Neuronal stem cell (in vitro differentiated cells): ENCODE measurements at regions not wholly inside any gene's neighbourhood (a gene's known extent, or its start where the extent isn't known, plus 50 kb on each side); places are given as distances from the start of the nearest gene placed in this dataset.

ENCODE experiments used
- DNase-seq: peaks from one replicate; pipeline ENCODE4 v3.0.0-alpha.2; 2013; ENCODE audit warnings: low spot score
- H2AFZ ChIP-seq: one replicate; pipeline ENCODE4 v1.6.1; 2013; ENCODE audit warnings: mild to moderate bottlenecking, low read length, inconsistent platforms
- H2AK5ac ChIP-seq: 2 replicates; pipeline ENCODE4 v1.6.1; 2013; ENCODE audit warnings: low read depth, mild to moderate bottlenecking, inconsistent platforms, low read length, moderate library complexity, mixed read lengths
- H2BK120ac ChIP-seq: 2 replicates; pipeline ENCODE4 v1.6.1; 2013; ENCODE audit warnings: low read depth, mild to moderate bottlenecking, inconsistent platforms, low read length, moderate library complexity, mixed read lengths
- H2BK12ac ChIP-seq: one replicate; pipeline ENCODE4 v1.6.1; 2013; ENCODE audit warnings: low read length, inconsistent platforms
- H2BK15ac ChIP-seq: 2 replicates; pipeline ENCODE4 v1.6.1; 2013; ENCODE audit warnings: mild to moderate bottlenecking, low read length, inconsistent platforms, mixed read lengths
- H2BK5ac ChIP-seq: one replicate; pipeline ENCODE4 v1.6.1; 2013; ENCODE audit warnings: inconsistent platforms, mild to moderate bottlenecking, low read length, moderate library complexity
- H3K14ac ChIP-seq: one replicate; pipeline ENCODE4 v1.6.1; 2013; ENCODE audit warnings: low read length, inconsistent platforms
- H3K18ac ChIP-seq: 2 replicates; pipeline ENCODE4 v1.6.1; 2013; ENCODE audit warnings: low read length, inconsistent platforms
- H3K23ac ChIP-seq: 2 replicates; pipeline ENCODE4 v1.6.1; 2013; ENCODE audit warnings: low read depth, mild to moderate bottlenecking, mixed read lengths, low read length, inconsistent platforms; ENCODE audit not compliant: poor library complexity
- H3K27ac ChIP-seq: replicated peaks from 3 replicates; pipeline ENCODE4 v1.5.1; 2013; ENCODE audit warnings: low read length, inconsistent platforms
- H3K27me3 ChIP-seq, 3 experiments: 2 replicates each; pipeline ENCODE4 v1.6.1; 2013; ENCODE audit warnings: low read length in 3 of 3, mild to moderate bottlenecking in 2 of 3, inconsistent platforms in 1 of 3, low read depth in 1 of 3, mixed read lengths in 1 of 3, moderate library complexity in 1 of 3; ENCODE audit not compliant: control insufficient read depth in 3 of 3, insufficient read depth in 3 of 3
- H3K36me3 ChIP-seq, 2 donors: replicated peaks in 1 of 2; 2 replicates each; pipeline ENCODE4 v1.6.1; 2013; ENCODE audit warnings: low read length in 2 of 2; ENCODE audit not compliant: control insufficient read depth in 2 of 2, insufficient read depth in 2 of 2
- H3K4ac ChIP-seq: 2 replicates; pipeline ENCODE4 v1.6.1; 2013; ENCODE audit warnings: inconsistent platforms, mild to moderate bottlenecking, low read length, moderate library complexity
- H3K4me1 ChIP-seq, 2 donors: 1 replicate in 1 of 2; 2 replicates in 1 of 2; pipeline ENCODE4 v1.6.1; 2013; ENCODE audit warnings: low read length in 2 of 2, low read depth in 1 of 2; ENCODE audit not compliant: control insufficient read depth in 2 of 2, insufficient read depth in 1 of 2
- H3K4me2 ChIP-seq: one replicate; pipeline ENCODE4 v1.6.1; 2013; ENCODE audit warnings: mild to moderate bottlenecking, low read length, inconsistent platforms; ENCODE audit not compliant: insufficient read depth, poor library complexity, severe bottlenecking
- H3K4me3 ChIP-seq, 2 donors: 2 replicates each; pipeline ENCODE4 v1.5.1; 2013; ENCODE audit warnings: low read length in 2 of 2, mild to moderate bottlenecking in 2 of 2, inconsistent platforms in 1 of 2, moderate library complexity in 1 of 2
- H3K79me1 ChIP-seq: one replicate; pipeline ENCODE4 v1.6.1; 2013; ENCODE audit warnings: low read depth, mild to moderate bottlenecking, inconsistent platforms, low read length, moderate library complexity
- H3K9ac ChIP-seq: one replicate; pipeline ENCODE4 v1.6.1; 2013; ENCODE audit warnings: mild to moderate bottlenecking, low read depth, low read length, inconsistent platforms; ENCODE audit not compliant: poor library complexity
- H3K9me3 ChIP-seq, 2 donors: replicated peaks in 1 of 2; 2 replicates each; pipeline versions ENCODE3 to v1.6.1; 2013; ENCODE audit warnings: low read length in 2 of 2, mild to moderate bottlenecking in 2 of 2, inconsistent platforms in 1 of 2, low read depth in 1 of 2, mixed read lengths in 1 of 2, moderate library complexity in 1 of 2; ENCODE audit not compliant: control insufficient read depth in 2 of 2, insufficient read depth in 1 of 2
- H4K8ac ChIP-seq: one replicate; pipeline ENCODE4 v1.6.1; 2013; ENCODE audit warnings: low read depth, mild to moderate bottlenecking, inconsistent platforms, low read length, moderate library complexity
- H4K91ac ChIP-seq: one replicate; pipeline ENCODE4 v1.6.1; 2013; ENCODE audit warnings: low read length, low read depth, mild to moderate bottlenecking, inconsistent platforms; ENCODE audit not compliant: poor library complexity
- WGBS, 2 donors: extraction: QIAGEN DNeasy Blood & Tissue Kit; methylation state at CpG; one replicate each; pipeline ENCODE4 v1.1.7; 2013; ENCODE audit warnings: missing lambda C conversion rate in 2 of 2, mixed read lengths in 1 of 2; ENCODE audit not compliant: insufficient read length in 2 of 2, insufficient replicate concordance in 1 of 2; ENCODE audit errors: extremely low coverage in 2 of 2; 5-methylcytosine and 5-hydroxymethylcytosine counted together

- no peak overlapping the region for H2AFZ ChIP-seq
- no CpG with 5 or more reads among the region's 5 CpGs for WGBS, 2 donors
Measured at GRCh38 chr2:59892398-59892797, 661.1 kb downstream of the BCL11A start.

GRCh38 chr2:59889305-59889704, 664.1 kb downstream of the BCL11A start:
- H3K14ac ChIP-seq = no peak overlapping the region
- DNase-seq = no peak
- H4K91ac ChIP-seq = no peak overlapping the region
- H4K8ac ChIP-seq = no peak overlapping the region
- H3K18ac ChIP-seq = no peak overlapping the region
- no peaks in the 10 kb centered on the region for H3K79me1 ChIP-seq
- H3K23ac ChIP-seq = no peak overlapping the region
- no peaks in the 10 kb centered on the region for H3K27me3 ChIP-seq
- no peak overlapping the region for H3K4ac ChIP-seq
- no peaks in the 10 kb centered on the region for H3K9me3 ChIP-seq
- no peak overlapping the region for H3K4me3 ChIP-seq
- H2BK5ac ChIP-seq = no peak overlapping the region
- no peak overlapping the region for H2BK12ac ChIP-seq
- no peaks in the 10 kb centered on the region for H3K36me3 ChIP-seq
- no peaks in the 10 kb centered on the region for H3K4me1 ChIP-seq
- H3K9ac ChIP-seq = no peak overlapping the region
- no peak overlapping the region for H2BK15ac ChIP-seq
- H2AK5ac ChIP-seq = no peak overlapping the region
- no peak overlapping the region for H3K4me2 ChIP-seq
- WGBS, 2 donors = no CpG with 5 or more reads among the region's 8 CpGs
- no peak overlapping the region for H3K27ac ChIP-seq
- no peak overlapping the region for H2AFZ ChIP-seq
- H2BK120ac ChIP-seq = no peak overlapping the region

More at GRCh38 chr2:59892398-59892797, 661.1 kb downstream of the BCL11A start:
- H3K4me2 ChIP-seq = no peak overlapping the region
- no peak overlapping the region for H2BK5ac ChIP-seq
- no peaks in the 10 kb centered on the region for H3K79me1 ChIP-seq
- H3K18ac ChIP-seq = no peak overlapping the region
- H2BK120ac ChIP-seq = no peak overlapping the region
- H2AK5ac ChIP-seq = no peak overlapping the region
- DNase-seq = no peak
- no peaks in the 10 kb centered on the region for H3K36me3 ChIP-seq
- no peak overlapping the region for H3K4me3 ChIP-seq
- no peak overlapping the region for H3K14ac ChIP-seq
- no peak overlapping the region for H4K8ac ChIP-seq
- H3K23ac ChIP-seq = no peak overlapping the region
- no peak overlapping the region for H2BK15ac ChIP-seq
- no peaks in the 10 kb centered on the region for H3K4me1 ChIP-seq
- H3K9ac ChIP-seq = no peak overlapping the region
- H3K27me3 ChIP-seq = no peaks in the 10 kb centered on the region
- no peak overlapping the region for H3K4ac ChIP-seq
- H4K91ac ChIP-seq = no peak overlapping the region
- no peak overlapping the region for H2BK12ac ChIP-seq
- no peak overlapping the region for H3K27ac ChIP-seq
- H3K9me3 ChIP-seq = no peaks in the 10 kb centered on the region

- Histone ChIP-seq H2BK12ac (no peak overlapping the region), H3K23ac (no peak overlapping the region), H4K8ac (no peak overlapping the region), H3K4me2 (no peak overlapping the region), H3K36me3 (no peaks in the 10 kb centered on the region), H2BK5ac (no peak overlapping the region), H3K9me3 (no peaks in the 10 kb centered on the region), H2BK15ac (no peak overlapping the region), H3K4me1 (no peaks in the 10 kb centered on the region), H4K91ac (no peak overlapping the region), H2AK5ac (no peak overlapping the region), H3K18ac (no peak overlapping the region), H2AFZ (no peak overlapping the region), H3K27ac (no peak overlapping the region), H3K27me3 (no peaks in the 10 kb centered on the region), H3K4ac (no peak overlapping the region), H3K4me3 (no peak overlapping the region), H3K79me1 (no peaks in the 10 kb centered on the region), H3K9ac (no peak overlapping the region), H2BK120ac (no peak overlapping the region), H3K14ac (no peak overlapping the region)
- DNase-seq = no peak
- WGBS, 2 donors = no CpG with 5 or more reads among the region's 1 CpG
Measured at GRCh38 chr2:59888706-59889105, 664.7 kb downstream of the BCL11A start.

GRCh38 chr2:59888015-59888414, 665.4 kb downstream of the BCL11A start:
- H3K18ac ChIP-seq = no peak overlapping the region
- H4K91ac ChIP-seq = no peak overlapping the region
- no peak overlapping the region for H3K4me3 ChIP-seq
- H3K23ac ChIP-seq = no peak overlapping the region
- WGBS, 2 donors = no CpG with 5 or more reads among the region's 3 CpGs
- H3K27me3 ChIP-seq = no peaks in the 10 kb centered on the region
- H3K9me3 ChIP-seq = no peaks in the 10 kb centered on the region
- H2BK5ac ChIP-seq = no peak overlapping the region
- no peak overlapping the region for H2BK120ac ChIP-seq
- H4K8ac ChIP-seq = no peak overlapping the region
- no peaks in the 10 kb centered on the region for H3K36me3 ChIP-seq
- no peaks in the 10 kb centered on the region for H3K4me1 ChIP-seq
- no peaks in the 10 kb centered on the region for H3K79me1 ChIP-seq
- no peak overlapping the region for H3K27ac ChIP-seq
- DNase-seq = no peak
- H3K4ac ChIP-seq = no peak overlapping the region
- no peak overlapping the region for H2AK5ac ChIP-seq
- no peak overlapping the region for H3K9ac ChIP-seq
- no peak overlapping the region for H2AFZ ChIP-seq
- H3K14ac ChIP-seq = no peak overlapping the region
- H2BK12ac ChIP-seq = no peak overlapping the region
- H2BK15ac ChIP-seq = no peak overlapping the region
- no peak overlapping the region for H3K4me2 ChIP-seq
